Activated CD4-positive, alpha-beta T cell treated with anti-CD3 and anti-CD28 coated beads for 48 hours (primary cell): ENCODE measurements at regions not wholly inside any gene's neighbourhood (a gene's known extent, or its start where the extent isn't known, plus 50 kb on each side); places are given as distances from the start of the nearest gene placed in this dataset.

Source experiments
- DNase-seq: peaks from one replicate; pipeline ENCODE4 v3.0.0-alpha.2; 2020

GRCh38 chr1:235925016-235925415 is 58.3 kb upstream of the LYST start:
- DNase-seq = no peak

- DNase-seq = no peak
Observed at GRCh38 chr1:235923466-235924021, 56.8 kb upstream of the LYST start.

GRCh38 chr1:235920596-235921375 is 54.1 kb upstream of the LYST start:
- no peak for DNase-seq

- DNase-seq = no peak
Observed at GRCh38 chr1:235919833-235920441, 53.2 kb upstream of the LYST start.

- no peak for DNase-seq
Observed at GRCh38 chr1:235919127-235919832, 52.6 kb upstream of the LYST start.

GRCh38 chr1:235918465-235918864 is 51.8 kb upstream of the LYST start:
- no peak for DNase-seq

GRCh38 chr1:235918032-235918431 is 51.3 kb upstream of the LYST start:
- no peak for DNase-seq

- DNase-seq = peak; percentile 80
Observed at GRCh38 chr1:235917267-235917811, 50.6 kb upstream of the LYST start.
